ENCODE measurements at regions not wholly inside any gene's neighbourhood (a gene's known extent, or its start where the extent isn't known, plus 50 kb on each side); places are given as distances from the start of the nearest gene placed in this dataset.
"Not testable (repeated sequence)": the region's sequence is repeated elsewhere in the genome, so short reads cannot be mapped to it uniquely, and the experiment has no call there.

GRCh38 chr13:33665626-33666175 is 152.2 kb upstream of the RFC3 start:
- Histone ChIP-seq H3K9me3 (ENCODE audit: severe bottlenecking) (no peaks in the 10 kb centered on the region), H3K27me3 (ENCODE audit: insufficient read depth, low read depth, severe bottlenecking) (no peaks in the 10 kb centered on the region), H3K27ac (no peak overlapping the region), H3K36me3 (no peaks in the 10 kb centered on the region), H3K4me3 (ENCODE audit: low read depth, low read length) (no peak overlapping the region)
- TF ChIP-seq, protein P1, sequence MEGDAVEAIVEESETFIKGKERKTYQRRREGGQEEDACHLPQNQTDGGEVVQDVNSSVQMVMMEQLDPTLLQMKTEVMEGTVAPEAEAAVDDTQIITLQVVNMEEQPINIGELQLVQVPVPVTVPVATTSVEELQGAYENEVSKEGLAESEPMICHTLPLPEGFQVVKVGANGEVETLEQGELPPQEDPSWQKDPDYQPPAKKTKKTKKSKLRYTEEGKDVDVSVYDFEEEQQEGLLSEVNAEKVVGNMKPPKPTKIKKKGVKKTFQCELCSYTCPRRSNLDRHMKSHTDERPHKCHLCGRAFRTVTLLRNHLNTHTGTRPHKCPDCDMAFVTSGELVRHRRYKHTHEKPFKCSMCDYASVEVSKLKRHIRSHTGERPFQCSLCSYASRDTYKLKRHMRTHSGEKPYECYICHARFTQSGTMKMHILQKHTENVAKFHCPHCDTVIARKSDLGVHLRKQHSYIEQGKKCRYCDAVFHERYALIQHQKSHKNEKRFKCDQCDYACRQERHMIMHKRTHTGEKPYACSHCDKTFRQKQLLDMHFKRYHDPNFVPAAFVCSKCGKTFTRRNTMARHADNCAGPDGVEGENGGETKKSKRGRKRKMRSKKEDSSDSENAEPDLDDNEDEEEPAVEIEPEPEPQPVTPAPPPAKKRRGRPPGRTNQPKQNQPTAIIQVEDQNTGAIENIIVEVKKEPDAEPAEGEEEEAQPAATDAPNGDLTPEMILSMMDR (IDR thresholded peaks at IDR 0.05; ENCODE audit: low read depth, low read length) = no peak
- DNase-seq = no peak

GRCh38 chr13:33671560-33671959 is 146.4 kb upstream of the RFC3 start:
- H3K4me3 ChIP-seq (ENCODE audit: low read depth, low read length) = no peak overlapping the region
- no peaks in the 10 kb centered on the region for H3K36me3 ChIP-seq
- TF ChIP-seq, protein P1 (IDR thresholded peaks at IDR 0.05; ENCODE audit: low read depth, low read length) = no peak
- no peaks in the 10 kb centered on the region for H3K27me3 ChIP-seq (ENCODE audit: insufficient read depth, low read depth, severe bottlenecking)
- no peak for DNase-seq
- H3K9me3 ChIP-seq (ENCODE audit: severe bottlenecking) = no peaks in the 10 kb centered on the region
- H3K27ac ChIP-seq = no peak overlapping the region

- not testable (repeated sequence) for H3K9me3 ChIP-seq (ENCODE audit: severe bottlenecking); H3K4me3 ChIP-seq (ENCODE audit: low read depth, low read length); H3K27me3 ChIP-seq (ENCODE audit: insufficient read depth, low read depth, severe bottlenecking); H3K27ac ChIP-seq; DNase-seq; H3K36me3 ChIP-seq
Observed at GRCh38 chr13:33672022-33672421, 145.9 kb upstream of the RFC3 start.

DNA sequence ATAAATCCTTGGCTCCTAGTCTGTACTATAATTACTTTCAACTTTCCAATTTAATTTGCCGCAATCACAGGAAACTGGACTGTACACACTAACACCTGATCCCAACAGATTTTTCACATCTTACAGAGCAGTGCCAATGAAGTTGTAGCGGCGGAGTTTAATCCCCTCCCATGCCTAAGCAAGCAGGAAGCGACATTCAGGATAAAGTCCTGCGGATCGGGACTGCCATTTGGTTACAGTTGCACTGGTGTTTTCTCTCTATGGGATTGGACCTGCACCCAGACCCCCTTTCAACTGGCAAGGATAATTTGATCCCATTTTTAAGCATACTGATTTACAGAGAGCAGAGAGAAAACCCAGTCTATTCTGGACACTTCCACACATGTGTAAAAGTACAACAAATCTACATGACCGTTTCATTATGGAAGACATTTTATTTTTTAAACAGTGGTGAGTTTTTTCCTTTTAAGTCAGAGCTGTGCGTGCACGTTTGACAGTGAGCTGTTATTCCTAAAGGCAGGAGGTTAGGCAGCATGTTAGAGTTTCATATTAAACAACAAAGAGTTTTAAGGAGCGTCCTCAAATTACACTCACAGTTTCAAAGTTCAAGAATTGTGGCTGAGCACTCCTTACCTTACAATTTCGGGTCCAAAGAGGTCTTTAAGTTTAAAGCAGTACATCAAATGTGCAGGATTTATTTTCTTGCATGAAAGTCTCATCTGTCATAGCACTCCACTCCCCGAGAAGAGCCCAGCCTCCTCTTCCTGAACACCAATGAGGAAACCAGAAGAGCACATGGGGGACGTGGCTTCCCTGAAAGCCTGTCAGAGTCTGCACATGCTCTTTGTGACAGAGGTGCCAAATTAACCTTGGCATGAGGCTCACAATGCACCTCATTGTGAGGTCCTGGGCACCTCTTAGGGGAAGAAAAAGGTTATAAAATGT is 141.6 kb upstream of the RFC3 start:
- H3K9me3 ChIP-seq (ENCODE audit: severe bottlenecking) = no peaks in the 10 kb centered on the region
- peak overlapping the region; percentile 81 for H3K4me3 ChIP-seq (ENCODE audit: low read depth, low read length)
- H3K27ac ChIP-seq = no peak overlapping the region
- DNase-seq = peak; percentile 44
- no peaks in the 10 kb centered on the region for H3K36me3 ChIP-seq
- H3K27me3 ChIP-seq (ENCODE audit: insufficient read depth, low read depth, severe bottlenecking) = no peaks in the 10 kb centered on the region
- TF ChIP-seq, protein P1 (IDR thresholded peaks at IDR 0.05; ENCODE audit: low read depth, low read length) = no peak

DNA sequence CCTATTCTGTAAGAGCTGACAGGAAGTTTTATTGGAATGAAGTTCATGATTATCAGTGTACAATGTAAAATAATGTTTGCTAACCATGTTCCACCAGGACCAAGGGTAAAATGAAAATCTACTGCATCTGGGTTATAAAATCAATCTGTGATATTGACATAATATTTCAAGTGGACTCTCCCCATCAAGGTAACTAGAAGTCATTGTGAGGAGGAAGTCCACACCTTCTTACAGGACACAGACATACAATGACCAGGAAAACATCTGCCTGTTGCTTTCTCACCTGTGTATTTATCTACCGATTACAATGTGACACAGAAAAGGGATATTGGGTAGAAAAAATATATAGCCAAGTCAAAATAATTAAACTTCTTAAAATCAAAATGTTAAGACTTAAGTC is 140.7 kb upstream of the RFC3 start:
- H3K27ac ChIP-seq = no peak overlapping the region
- no peaks in the 10 kb centered on the region for H3K9me3 ChIP-seq (ENCODE audit: severe bottlenecking)
- H3K4me3 ChIP-seq (ENCODE audit: low read depth, low read length) = no peak overlapping the region
- H3K36me3 ChIP-seq = no peaks in the 10 kb centered on the region
- TF ChIP-seq, protein P1 (IDR thresholded peaks at IDR 0.05; ENCODE audit: low read depth, low read length) = no peak
- no peaks in the 10 kb centered on the region for H3K27me3 ChIP-seq (ENCODE audit: insufficient read depth, low read depth, severe bottlenecking)
- no peak for DNase-seq

- Histone ChIP-seq H3K27ac (no peak overlapping the region), H3K4me3 (ENCODE audit: low read depth, low read length) (no peak overlapping the region), H3K36me3 (no peaks in the 10 kb centered on the region), H3K9me3 (ENCODE audit: severe bottlenecking) (no peaks in the 10 kb centered on the region), H3K27me3 (ENCODE audit: insufficient read depth, low read depth, severe bottlenecking) (no peaks in the 10 kb centered on the region)
- TF ChIP-seq, protein P1 (IDR thresholded peaks at IDR 0.05; ENCODE audit: low read depth, low read length) = no peak
- no peak for DNase-seq
Observed at GRCh38 chr13:33678084-33678483, 139.9 kb upstream of the RFC3 start.

All from WERI-Rb-1 (cell line).